Kidney (tissue), 13 donors: ENCODE measurements at regions not wholly inside any gene's neighbourhood (a gene's known extent, or its start where the extent isn't known, plus 50 kb on each side); places are given as distances from the start of the nearest gene placed in this dataset.

Experiments
- DNase-seq, 5 donors: peaks; one replicate each; pipeline ENCODE4 v3.0.0-alpha.2; 2013 to 2020
- FAIRE-seq: peaks from 2 replicates; lab custom pipeline; 2012; peaks lifted over from hg19 to GRCh38; lab: Jason Lieb, UNC
- H3K27ac ChIP-seq, 2 donors: one replicate each; pipeline ENCODE4 v1.7.0; 2013; ENCODE audit warnings: low read depth in 2 of 2, low read length in 2 of 2, inconsistent platforms in 1 of 2
- H3K27me3 ChIP-seq: one replicate; pipeline ENCODE4 v1.7.1; 2013; ENCODE audit warnings: low read length, inconsistent platforms; ENCODE audit not compliant: control insufficient read depth, insufficient read depth
- H3K36me3 ChIP-seq, 3 donors: one replicate each; pipeline versions ENCODE4 v1.7.0 to v1.7.1; 2013; ENCODE audit warnings: low read length in 3 of 3, control low read depth in 1 of 3, inconsistent platforms in 1 of 3; ENCODE audit not compliant: insufficient read depth in 3 of 3, control insufficient read depth in 2 of 3
- H3K4me1 ChIP-seq, 3 donors: one replicate each; pipeline versions ENCODE4 v1.7.0 to v1.7.1; 2013; ENCODE audit warnings: low read length in 3 of 3, inconsistent platforms in 1 of 3, low read depth in 1 of 3; ENCODE audit not compliant: control insufficient read depth in 2 of 3, insufficient read depth in 2 of 3
- H3K4me3 ChIP-seq, 3 donors: one replicate each; pipeline versions ENCODE4 v1.7.0 to v1.8.1; 2013; ENCODE audit warnings: low read length in 3 of 3, control low read depth in 1 of 3, inconsistent platforms in 1 of 3
- H3K9ac ChIP-seq, 3 donors: one replicate each; pipeline versions ENCODE4 v1.7.0 to v1.7.1; 2013; ENCODE audit warnings: low read length in 3 of 3, control low read depth in 1 of 3, inconsistent platforms in 1 of 3
- H3K9me3 ChIP-seq, 3 donors: one replicate each; pipeline versions ENCODE4 v1.7.0 to v1.7.1; 2013; ENCODE audit warnings: low read length in 3 of 3, control low read depth in 1 of 3, inconsistent platforms in 1 of 3; ENCODE audit not compliant: control insufficient read depth in 2 of 3, insufficient read depth in 1 of 3
- CTCF ChIP-seq: IDR thresholded peaks from 3 replicates; pipeline ENCODE4 v1.5.1; 2012; ENCODE audit warnings: mild to moderate bottlenecking, moderate library complexity, borderline replicate concordance; ENCODE audit not compliant: insufficient read depth; ENCODE audit errors: extremely low read depth
- intact Hi-C: fragments of 100-400 bp; cut with DNase I; formaldehyde crosslinking; loops from one replicate; pipeline ENCODE4 v1.11.1; 2022
- donor health status: control.
- donor health status: control.
- donor health status: control.
- donor health status: control.
- donor health status: control.
- donor health status: DM: yes; HTN: yes; CAD: no.
- donor health status: Normal renal cell carcinoma (clear cell type).

- TF ChIP-seq CTCF: no peak
- H3K27me3 ChIP-seq: no peaks in the 10 kb centered on the region
- DNase-seq (no peak), FAIRE-seq (no peak)
- H3K4me3 ChIP-seq: no peak overlapping the region
- no peak overlapping the region for H3K27ac ChIP-seq
- intact Hi-C loops: no loop called here
- no peaks in the 10 kb centered on the region for H3K9me3 ChIP-seq
- no peaks in the 10 kb centered on the region for H3K4me1 ChIP-seq
- no peak overlapping the region for H3K9ac ChIP-seq
- no peaks in the 10 kb centered on the region for H3K36me3 ChIP-seq
These were observed 474.0 kb downstream of the RPS24 start for GRCh38 chr10:78507510-78508160.

DNA sequence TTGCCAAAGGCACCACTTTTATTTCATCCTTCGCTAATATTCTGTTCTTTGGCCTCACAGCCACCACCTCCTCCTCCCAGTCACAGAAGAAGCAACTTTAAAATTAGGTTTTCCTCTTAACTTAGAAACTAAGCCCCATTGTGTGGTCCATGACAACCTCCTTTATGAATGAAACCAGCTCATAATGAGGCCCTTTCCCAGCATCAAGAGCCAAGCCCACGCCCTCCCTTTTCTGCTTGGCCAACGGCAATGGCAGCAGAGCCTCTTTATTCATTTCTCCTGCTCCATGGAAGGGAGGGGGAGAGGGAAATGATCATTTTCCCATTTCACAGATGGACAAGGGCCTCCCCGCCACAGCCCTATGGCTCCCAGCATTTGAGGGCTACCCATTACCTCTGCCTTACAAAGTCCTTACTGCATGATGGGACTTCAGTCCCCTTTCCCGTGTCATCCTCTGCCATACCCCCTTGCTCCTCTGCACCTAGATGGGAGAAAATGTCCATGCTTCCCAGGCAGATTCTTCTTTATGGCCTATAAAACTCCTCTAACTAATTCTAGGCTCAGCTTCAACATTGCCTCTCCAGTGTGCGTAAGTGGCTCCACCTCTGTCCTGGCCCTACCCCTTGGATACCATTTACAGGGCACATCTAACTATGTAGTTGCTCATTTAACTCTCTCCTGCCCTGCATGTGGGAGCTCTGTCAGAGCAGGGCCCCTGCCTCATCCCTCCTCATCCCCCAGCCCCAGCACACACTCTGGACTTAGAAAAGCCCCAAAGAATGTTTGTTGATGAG is 475.5 kb downstream of the RPS24 start:
- Histone ChIP-seq H3K27me3 (no peaks in the 10 kb centered on the region), H3K9me3 (no peaks in the 10 kb centered on the region), H3K4me1 (no peaks in the 10 kb centered on the region), H3K4me3 (no peak overlapping the region), H3K27ac (no peak overlapping the region), H3K36me3 (no peaks in the 10 kb centered on the region), H3K9ac (no peak overlapping the region)
- intact Hi-C loops: no loop called here
- TF ChIP-seq CTCF: no peak
- no peak for FAIRE-seq
- DNase-seq: no peak

DNA sequence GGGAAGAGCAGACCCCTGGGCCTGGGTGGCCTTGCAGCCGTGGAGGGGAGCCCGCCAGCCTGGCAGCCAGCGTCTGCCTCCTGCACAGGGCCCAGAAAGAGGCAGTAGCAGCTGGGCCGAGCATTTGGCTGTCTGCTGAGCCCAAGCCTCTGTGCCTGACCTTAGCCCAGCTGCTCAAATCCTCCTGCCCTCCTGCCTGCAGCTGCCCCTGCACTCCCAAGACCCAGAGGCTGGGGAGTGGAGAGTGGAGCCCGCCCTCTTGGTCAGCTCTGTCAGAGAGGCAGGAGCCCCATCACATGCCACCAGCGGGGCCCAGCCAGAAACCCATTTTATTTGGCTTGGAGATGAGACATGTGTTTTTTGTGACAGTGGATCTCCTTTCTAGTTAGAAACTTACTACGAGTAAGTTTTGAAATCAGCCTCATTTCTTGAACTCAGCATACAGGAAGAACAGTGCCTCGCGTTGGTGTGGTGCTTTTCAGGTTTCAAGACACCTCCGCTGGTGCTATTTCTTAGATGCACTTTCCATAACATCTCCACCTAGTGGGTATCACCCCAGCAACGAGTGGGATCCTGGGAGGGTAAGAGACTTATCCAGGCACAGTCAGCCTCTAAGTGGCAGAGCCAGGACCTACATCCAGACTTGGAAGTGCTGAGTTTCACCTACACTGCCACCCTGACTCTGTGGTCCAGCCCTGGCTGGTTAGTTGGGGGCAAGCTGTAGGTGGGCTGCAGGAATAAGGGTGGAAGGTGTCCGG is 477.1 kb downstream of the RPS24 start:
- TF ChIP-seq CTCF: no peak
- no peaks in the 10 kb centered on the region for H3K9me3 ChIP-seq
- peak in 2 of 5 donors; percentile 23 to 82 for DNase-seq
- H3K36me3 ChIP-seq: no peaks in the 10 kb centered on the region
- intact Hi-C loops: no loop called here
- no peak for FAIRE-seq
- no peak overlapping the region for H3K4me3 ChIP-seq
- H3K27ac ChIP-seq: no peak overlapping the region
- no peaks in the 10 kb centered on the region for H3K4me1 ChIP-seq
- H3K9ac ChIP-seq: no peak overlapping the region
- no peaks in the 10 kb centered on the region for H3K27me3 ChIP-seq
